ENCODE measurements at regions not wholly inside any gene's neighbourhood (a gene's known extent, or its start where the extent isn't known, plus 50 kb on each side); places are given as distances from the start of the nearest gene placed in this dataset.

DNA sequence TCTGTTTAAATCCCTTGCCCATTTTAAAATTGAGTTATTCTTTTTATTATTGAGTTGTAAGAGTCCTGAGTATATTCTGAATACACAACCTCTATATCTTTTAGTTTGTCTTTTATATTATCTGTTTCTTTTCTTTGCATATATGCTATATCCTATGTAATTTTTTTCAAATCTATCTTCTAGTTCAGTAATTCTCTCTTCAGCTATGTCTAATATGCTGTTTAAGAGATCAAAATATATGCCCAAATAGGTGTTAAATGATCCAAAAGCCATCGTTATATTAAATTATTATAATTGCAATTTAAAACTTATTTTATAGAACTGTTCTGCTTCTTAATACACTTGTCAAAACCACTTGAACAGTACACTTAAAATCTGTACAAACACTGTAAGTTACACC, 107.4 kb upstream of the TSPAN5 start:
- Histone ChIP-seq H3K9ac (ENCODE audit: low read depth, low read length) (no peak overlapping the region), H3K79me1 (ENCODE audit: low read depth in 1 of 2, low read length in 2 of 2) (no peaks in the 10 kb centered on the region), H2BK5ac (ENCODE audit: low read depth, low read length, poor library complexity, severe bottlenecking) (no peak overlapping the region), H3K9me3 (ENCODE audit: control insufficient read depth, insufficient read depth, low read length) (peaks cover 3% of the 10 kb centered on the region; the same call in 1 of the 2 replicates), H2AK9ac (replicated peaks; ENCODE audit: low read depth, low read length, poor library complexity) (no peak overlapping the region), H3K4me2 (ENCODE audit: low read depth, low read length) (no peak overlapping the region), H2AFZ (replicated peaks; ENCODE audit: low read length, poor library complexity) (no peak overlapping the region), H2BK15ac (ENCODE audit: low read depth, low read length) (no peak overlapping the region), H3K23ac (ENCODE audit: low read depth, low read length) (no peak overlapping the region), H2BK120ac (ENCODE audit: low read depth, low read length) (no peak overlapping the region), H4K5ac (ENCODE audit: low read depth, low read length) (no peak overlapping the region), H3K56ac (ENCODE audit: extremely low read depth, insufficient read depth, low read length) (no peak overlapping the region), H3K27me3 (ENCODE audit: control insufficient read depth, insufficient read depth, low read length) (peaks cover under 1% of the 10 kb centered on the region), H3K4me3 (ENCODE audit: insufficient read depth, low read depth, low read length) (no peak overlapping the region), H3K9me1 (ENCODE audit: insufficient read depth, low read length) (no peaks in the 10 kb centered on the region), H3K4ac (ENCODE audit: low read depth, low read length) (no peak overlapping the region), H4K91ac (ENCODE audit: insufficient read depth, low read depth, low read length) (no peak overlapping the region), H3K36me3 (ENCODE audit: control insufficient read depth, insufficient read depth, low read length) (no peaks in the 10 kb centered on the region), H2AK5ac (ENCODE audit: low read depth, low read length) (no peak overlapping the region), H4K8ac (ENCODE audit: low read depth in 2 of 2, low read length in 2 of 2) (no peak overlapping the region), H3K18ac (ENCODE audit: low read depth, low read length) (no peak overlapping the region), H3K4me1 (ENCODE audit: control insufficient read depth, insufficient read depth, low read length) (no peaks in the 10 kb centered on the region), H3K14ac (replicated peaks; ENCODE audit: low read depth, low read length) (no peak overlapping the region), H4K20me1 (ENCODE audit: insufficient read depth, low read length) (no peaks in the 10 kb centered on the region), H3K27ac (ENCODE audit: insufficient read depth, low read length) (no peak overlapping the region), H2BK20ac (ENCODE audit: low read depth, low read length) (no peak overlapping the region)
- TF ChIP-seq POLR2A (IDR thresholded peaks at IDR 0.05; ENCODE audit: low read depth, low read length) (no peak), MXI1 (IDR thresholded peaks at IDR 0.05; ENCODE audit: borderline replicate concordance, low read depth, low read length) (no peak), NFE2L2 (IDR thresholded peaks at IDR 0.05; ENCODE audit: low read depth, low read length) (no peak), MAFK (IDR thresholded peaks at IDR 0.05; ENCODE audit: low read depth, low read length) (no peak), RAD21 (IDR thresholded peaks at IDR 0.05; ENCODE audit: low read length) (no peak), BHLHE40 (IDR thresholded peaks at IDR 0.05; ENCODE audit: low read depth, low read length) (no peak), FOS (IDR thresholded peaks at IDR 0.05; ENCODE audit: low read depth, low read length) (no peak), CEBPB (IDR thresholded peaks at IDR 0.05; ENCODE audit: low read depth, low read length) (no peak), RFX5 (IDR thresholded peaks at IDR 0.05; ENCODE audit: low read depth, low read length) (no peak), RCOR1 (IDR thresholded peaks at IDR 0.05; ENCODE audit: insufficient replicate concordance, low read length) (no peak), SMC3 (IDR thresholded peaks at IDR 0.05; ENCODE audit: low read depth, low read length) (no peak), MAZ (IDR thresholded peaks at IDR 0.05; ENCODE audit: borderline replicate concordance, low read depth, low read length) (no peak), CHD1 (IDR thresholded peaks at IDR 0.05; ENCODE audit: low read depth, low read length) (no peak)
- TF ChIP-seq, protein P1, sequence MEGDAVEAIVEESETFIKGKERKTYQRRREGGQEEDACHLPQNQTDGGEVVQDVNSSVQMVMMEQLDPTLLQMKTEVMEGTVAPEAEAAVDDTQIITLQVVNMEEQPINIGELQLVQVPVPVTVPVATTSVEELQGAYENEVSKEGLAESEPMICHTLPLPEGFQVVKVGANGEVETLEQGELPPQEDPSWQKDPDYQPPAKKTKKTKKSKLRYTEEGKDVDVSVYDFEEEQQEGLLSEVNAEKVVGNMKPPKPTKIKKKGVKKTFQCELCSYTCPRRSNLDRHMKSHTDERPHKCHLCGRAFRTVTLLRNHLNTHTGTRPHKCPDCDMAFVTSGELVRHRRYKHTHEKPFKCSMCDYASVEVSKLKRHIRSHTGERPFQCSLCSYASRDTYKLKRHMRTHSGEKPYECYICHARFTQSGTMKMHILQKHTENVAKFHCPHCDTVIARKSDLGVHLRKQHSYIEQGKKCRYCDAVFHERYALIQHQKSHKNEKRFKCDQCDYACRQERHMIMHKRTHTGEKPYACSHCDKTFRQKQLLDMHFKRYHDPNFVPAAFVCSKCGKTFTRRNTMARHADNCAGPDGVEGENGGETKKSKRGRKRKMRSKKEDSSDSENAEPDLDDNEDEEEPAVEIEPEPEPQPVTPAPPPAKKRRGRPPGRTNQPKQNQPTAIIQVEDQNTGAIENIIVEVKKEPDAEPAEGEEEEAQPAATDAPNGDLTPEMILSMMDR (conservative IDR thresholded peaks at IDR 0.05; ENCODE audit: low read depth, low read length), result no peak
- TF ChIP-seq, protein P2, sequence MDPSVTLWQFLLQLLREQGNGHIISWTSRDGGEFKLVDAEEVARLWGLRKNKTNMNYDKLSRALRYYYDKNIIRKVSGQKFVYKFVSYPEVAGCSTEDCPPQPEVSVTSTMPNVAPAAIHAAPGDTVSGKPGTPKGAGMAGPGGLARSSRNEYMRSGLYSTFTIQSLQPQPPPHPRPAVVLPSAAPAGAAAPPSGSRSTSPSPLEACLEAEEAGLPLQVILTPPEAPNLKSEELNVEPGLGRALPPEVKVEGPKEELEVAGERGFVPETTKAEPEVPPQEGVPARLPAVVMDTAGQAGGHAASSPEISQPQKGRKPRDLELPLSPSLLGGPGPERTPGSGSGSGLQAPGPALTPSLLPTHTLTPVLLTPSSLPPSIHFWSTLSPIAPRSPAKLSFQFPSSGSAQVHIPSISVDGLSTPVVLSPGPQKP (IDR thresholded peaks at IDR 0.05; ENCODE audit: borderline replicate concordance, low read depth, low read length), result no peak
- TF ChIP-seq, protein P3, sequence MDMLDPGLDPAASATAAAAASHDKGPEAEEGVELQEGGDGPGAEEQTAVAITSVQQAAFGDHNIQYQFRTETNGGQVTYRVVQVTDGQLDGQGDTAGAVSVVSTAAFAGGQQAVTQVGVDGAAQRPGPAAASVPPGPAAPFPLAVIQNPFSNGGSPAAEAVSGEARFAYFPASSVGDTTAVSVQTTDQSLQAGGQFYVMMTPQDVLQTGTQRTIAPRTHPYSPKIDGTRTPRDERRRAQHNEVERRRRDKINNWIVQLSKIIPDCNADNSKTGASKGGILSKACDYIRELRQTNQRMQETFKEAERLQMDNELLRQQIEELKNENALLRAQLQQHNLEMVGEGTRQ (IDR thresholded peaks at IDR 0.05; ENCODE audit: low read depth, low read length), result no peak
- no peak for ATAC-seq (ENCODE audit: low read depth)
- in situ Hi-C loops (cut with MboI; ENCODE audit: low sequenced_read_pairs), result no loop called here
- POLR2A ChIA-PET (ENCODE audit: unreplicated experiment), result no interaction called here
- intact Hi-C loops (cut with micrococcal nuclease), result no loop called here
- DNase-seq, result no peak
- CTCF ChIA-PET, result no interaction called here
- dilution Hi-C loops (cut with HindIII; ENCODE audit: low sequenced_read_pairs, unreplicated experiment), result no loop called here
- no CpG with 5 or more reads among the region's 1 CpG for WGBS, 2 experiments (ENCODE audit: extremely low coverage in 2 of 2, insufficient read length in 1 of 2)
- BruUV-seq (replicated peaks), result no TSS peak
